Activated CD4-positive, alpha-beta T cell treated with anti-CD3 and anti-CD28 coated beads, Interleukin-2, amount 10 ng/mL, durations not matched to agents 7 days and 5 days (primary cell): ENCODE measurements at regions not wholly inside any gene's neighbourhood (a gene's known extent, or its start where the extent isn't known, plus 50 kb on each side); places are given as distances from the start of the nearest gene placed in this dataset.

ENCODE experiments used
- CTCF ChIA-PET: fragments of 350-600 bp; sonication (Branson Sonifier 250); formaldehyde crosslinking; loops from one replicate; lab custom pipeline; 2021; ENCODE audit warnings: antibody characterized with exemption; lab: Charles Lee
- POLR2A ChIA-PET: fragments of 350-600 bp; sonication (Branson Sonifier 250); formaldehyde crosslinking; loops from one replicate; lab custom pipeline; 2021; ENCODE audit warnings: antibody characterized with exemption; lab: Charles Lee
- DNase-seq: peaks from one replicate; pipeline ENCODE4 v3.0.0-alpha.2; 2020
- H3K27ac Mint-ChIP-seq: one replicate; pipeline ENCODE4 v1.8.0; 2021; ENCODE audit warnings: mild to moderate bottlenecking, moderate library complexity, mixed read lengths
- H3K27me3 Mint-ChIP-seq: one replicate; pipeline ENCODE4 v1.8.0; 2021; ENCODE audit warnings: mixed read lengths
- H3K36me3 Mint-ChIP-seq: one replicate; pipeline ENCODE4 v1.8.0; 2021; ENCODE audit warnings: low read depth, mixed read lengths
- H3K4me1 Mint-ChIP-seq: one replicate; pipeline ENCODE4 v1.8.0; 2021; ENCODE audit warnings: mixed read lengths
- H3K4me3 Mint-ChIP-seq: one replicate; pipeline ENCODE4 v1.8.0; 2021; ENCODE audit warnings: mild to moderate bottlenecking, moderate library complexity, mixed read lengths
- H3K9me3 Mint-ChIP-seq: one replicate; pipeline ENCODE4 v1.8.0; 2021; ENCODE audit warnings: mixed read lengths

DNA sequence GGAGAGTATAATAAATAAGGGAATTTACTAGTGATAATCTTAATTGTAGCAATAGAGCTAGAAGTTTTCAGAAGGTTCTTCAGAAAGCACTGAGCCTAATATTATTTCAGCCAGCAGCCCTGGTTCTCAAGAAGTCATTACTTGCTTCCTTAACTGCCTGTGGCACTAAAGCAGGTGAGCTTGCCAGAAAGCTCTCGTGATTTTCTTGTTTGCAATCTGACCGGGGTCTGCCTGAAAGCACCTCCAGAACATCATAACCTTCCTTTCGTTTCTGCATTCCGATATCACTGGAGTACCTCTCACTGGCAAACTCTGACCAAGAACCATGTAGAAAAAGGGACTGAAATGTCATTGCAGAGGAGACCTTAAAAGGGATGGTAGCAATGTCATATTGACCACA lies 510.3 kb downstream of the ZIC1 start:
- CTCF ChIA-PET = no interaction called here
- Mint-ChIP-seq H3K4me1 (no peaks in the 10 kb centered on the region), H3K27ac (no peak overlapping the region), H3K9me3 (no peaks in the 10 kb centered on the region), H3K27me3 (no peaks in the 10 kb centered on the region), H3K36me3 (no peaks in the 10 kb centered on the region), H3K4me3 (no peak overlapping the region)
- no peak for DNase-seq
- POLR2A ChIA-PET = no interaction called here

DNA sequence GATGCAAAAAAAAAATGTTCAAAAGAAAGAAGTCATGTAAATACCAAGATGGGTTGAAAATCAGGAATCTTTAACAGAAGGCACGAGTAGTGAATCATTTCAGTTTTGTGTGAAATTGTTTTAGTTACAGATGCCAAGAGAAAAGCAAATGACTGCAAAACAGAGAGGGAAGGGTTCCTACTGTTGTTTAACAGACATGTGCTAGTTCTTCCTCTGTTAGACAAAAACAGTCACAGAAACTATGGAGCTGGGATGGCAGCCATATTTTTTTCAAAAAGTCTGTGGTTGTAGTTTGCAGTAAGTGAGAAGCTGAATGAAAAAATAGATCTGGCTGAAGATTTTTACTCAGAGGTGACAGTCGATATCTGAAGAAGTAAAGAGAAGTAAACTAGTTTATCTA lies 511.9 kb downstream of the ZIC1 start:
- no peaks in the 10 kb centered on the region for H3K4me1 Mint-ChIP-seq
- ChIA-PET CTCF (no interaction called here), POLR2A (no interaction called here)
- no peak overlapping the region for H3K4me3 Mint-ChIP-seq
- no peaks in the 10 kb centered on the region for H3K27me3 Mint-ChIP-seq
- H3K27ac Mint-ChIP-seq = no peak overlapping the region
- DNase-seq = no peak
- no peaks in the 10 kb centered on the region for H3K9me3 Mint-ChIP-seq
- H3K36me3 Mint-ChIP-seq = no peaks in the 10 kb centered on the region

DNA sequence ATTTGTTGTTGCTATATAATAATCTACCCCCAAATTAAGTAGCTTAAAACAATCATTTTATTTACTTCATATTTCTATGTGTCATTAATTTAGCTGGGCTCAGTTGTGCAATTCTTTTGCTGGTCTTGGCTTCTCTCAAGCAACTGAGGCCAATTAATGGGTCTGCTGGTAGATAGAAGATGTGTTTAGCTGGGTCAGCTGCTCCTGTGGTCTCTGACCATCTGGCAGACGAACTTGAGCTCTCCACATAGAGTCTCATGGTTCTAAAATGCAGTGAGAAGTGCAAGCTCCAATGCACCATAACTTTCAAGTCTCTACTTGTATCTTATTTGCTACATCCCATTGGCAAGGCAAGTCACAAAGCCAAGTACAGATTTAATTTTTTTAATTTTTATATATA lies 515.6 kb downstream of the ZIC1 start:
- Mint-ChIP-seq H3K4me1 (no peaks in the 10 kb centered on the region), H3K9me3 (no peaks in the 10 kb centered on the region), H3K27me3 (no peaks in the 10 kb centered on the region), H3K4me3 (no peak overlapping the region), H3K27ac (no peak overlapping the region), H3K36me3 (no peaks in the 10 kb centered on the region)
- ChIA-PET CTCF (no interaction called here), POLR2A (no interaction called here)
- DNase-seq = no peak

DNA sequence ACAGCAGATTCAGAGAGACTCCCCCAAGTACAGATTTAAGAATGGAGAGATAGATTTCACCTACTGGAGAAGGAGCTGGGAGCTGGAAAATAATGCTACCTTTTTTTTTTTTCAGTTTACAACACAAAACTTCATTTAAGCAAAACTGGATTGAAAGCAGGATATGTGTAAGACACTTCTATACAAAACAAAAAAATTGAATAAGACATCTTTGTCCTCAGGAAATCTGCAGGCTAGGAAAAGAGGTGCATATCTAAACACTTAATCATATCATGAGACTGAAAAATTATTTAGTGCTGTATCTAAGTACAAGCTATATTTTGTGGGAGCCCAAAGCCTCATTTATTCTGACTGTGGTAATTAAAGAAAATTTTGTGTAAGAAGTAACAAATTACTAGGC lies 516.1 kb downstream of the ZIC1 start:
- no peak for DNase-seq
- CTCF ChIA-PET = no interaction called here
- POLR2A ChIA-PET = no interaction called here
- no peak overlapping the region for H3K4me3 Mint-ChIP-seq
- no peaks in the 10 kb centered on the region for H3K36me3 Mint-ChIP-seq
- no peaks in the 10 kb centered on the region for H3K9me3 Mint-ChIP-seq
- H3K27ac Mint-ChIP-seq = no peak overlapping the region
- H3K4me1 Mint-ChIP-seq = no peaks in the 10 kb centered on the region
- H3K27me3 Mint-ChIP-seq = no peaks in the 10 kb centered on the region

DNA sequence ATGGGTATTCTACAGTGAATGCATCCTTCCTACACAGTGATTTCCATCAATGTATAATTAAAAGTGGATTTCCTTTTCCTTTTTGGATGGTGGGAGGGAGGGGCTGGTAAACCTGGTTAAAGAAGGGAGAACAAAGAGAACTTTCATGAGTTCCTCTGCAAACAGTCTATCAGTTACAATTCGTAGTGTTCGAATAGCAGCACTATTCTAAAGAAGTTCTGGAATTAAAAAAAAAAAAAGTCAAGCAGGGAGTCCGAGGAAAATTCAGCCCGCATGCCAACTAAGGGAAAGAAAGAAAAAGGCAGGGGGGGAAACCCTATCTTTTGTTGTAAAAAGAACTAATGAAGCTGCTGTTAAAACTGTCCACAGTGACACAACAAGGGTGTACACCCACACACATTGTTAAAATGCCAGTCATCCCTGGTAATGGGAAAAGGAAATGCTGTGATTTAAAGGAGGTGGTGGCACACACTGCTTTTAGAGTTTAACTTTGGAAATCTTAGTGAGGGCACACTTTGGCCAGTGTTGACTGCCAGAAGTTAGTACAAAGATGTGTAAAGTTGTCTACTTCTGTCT lies 521.2 kb downstream of the ZIC1 start:
- no peaks in the 10 kb centered on the region for H3K4me1 Mint-ChIP-seq
- no peaks in the 10 kb centered on the region for H3K27me3 Mint-ChIP-seq
- CTCF ChIA-PET = no interaction called here
- H3K9me3 Mint-ChIP-seq = no peaks in the 10 kb centered on the region
- H3K27ac Mint-ChIP-seq = no peak overlapping the region
- H3K4me3 Mint-ChIP-seq = no peak overlapping the region
- POLR2A ChIA-PET = no interaction called here
- no peak for DNase-seq
- no peaks in the 10 kb centered on the region for H3K36me3 Mint-ChIP-seq

DNA sequence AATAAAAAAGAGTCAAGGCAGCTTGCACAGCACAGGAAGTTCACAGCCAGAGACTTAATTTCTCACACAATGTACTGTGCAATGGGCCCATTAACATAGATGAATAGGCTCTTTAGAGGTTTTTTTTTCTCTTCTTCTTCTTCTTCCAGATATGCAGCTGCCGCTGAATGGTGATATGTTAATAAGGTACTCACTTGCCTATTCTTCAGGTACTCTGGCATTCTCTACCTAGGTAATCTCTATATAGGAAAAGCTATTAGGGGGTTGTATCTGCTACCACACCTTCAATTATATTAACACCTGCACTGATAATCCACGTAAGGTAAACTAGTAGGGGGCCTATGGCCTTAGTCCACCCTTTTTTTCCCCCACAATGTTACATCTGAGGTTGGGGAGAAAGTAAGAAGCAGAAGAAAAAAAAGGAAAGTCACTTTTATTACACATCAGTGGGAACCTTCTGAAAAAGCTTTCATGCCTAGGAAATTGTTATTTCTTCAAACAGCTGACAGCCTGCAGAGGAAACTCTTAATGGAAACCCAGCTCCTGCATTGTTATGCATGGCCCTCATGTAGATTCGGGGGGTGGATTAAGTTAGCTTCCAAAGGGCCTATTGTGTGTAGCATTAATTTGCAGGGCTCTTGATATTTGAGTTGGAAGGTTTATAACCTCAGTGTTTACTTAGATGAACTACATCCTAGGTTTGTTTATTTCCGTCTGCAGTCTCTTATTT lies 525.5 kb downstream of the ZIC1 start:
- Mint-ChIP-seq H3K27ac (no peak overlapping the region), H3K4me3 (no peak overlapping the region), H3K4me1 (no peaks in the 10 kb centered on the region), H3K9me3 (no peaks in the 10 kb centered on the region), H3K27me3 (no peaks in the 10 kb centered on the region), H3K36me3 (no peaks in the 10 kb centered on the region)
- POLR2A ChIA-PET = no interaction called here
- CTCF ChIA-PET = no interaction called here
- no peak for DNase-seq

DNA sequence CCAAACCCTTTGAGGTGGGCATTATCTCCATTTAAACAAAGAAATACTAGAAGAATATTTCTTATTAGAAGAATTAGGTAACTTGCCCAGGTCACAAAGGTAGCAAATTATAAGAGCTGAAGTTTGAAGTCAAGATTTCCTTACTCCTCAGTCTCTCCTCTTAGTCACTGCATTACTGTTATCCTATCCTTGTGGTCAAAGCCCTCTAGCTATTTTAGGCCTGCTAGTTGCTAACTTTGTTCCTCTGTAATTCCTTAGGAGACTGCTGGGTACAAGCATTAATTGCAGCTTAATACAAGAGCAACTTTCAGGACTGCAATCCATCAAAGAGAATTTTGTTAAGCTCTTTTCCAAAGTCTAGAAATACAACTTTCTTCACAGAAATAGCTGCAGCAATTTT lies 528.2 kb downstream of the ZIC1 start:
- ChIA-PET POLR2A (no interaction called here), CTCF (no interaction called here)
- H3K27ac Mint-ChIP-seq = no peak overlapping the region
- no peaks in the 10 kb centered on the region for H3K36me3 Mint-ChIP-seq
- H3K9me3 Mint-ChIP-seq = no peaks in the 10 kb centered on the region
- H3K4me1 Mint-ChIP-seq = no peaks in the 10 kb centered on the region
- H3K27me3 Mint-ChIP-seq = no peaks in the 10 kb centered on the region
- no peak for DNase-seq
- no peak overlapping the region for H3K4me3 Mint-ChIP-seq

DNA sequence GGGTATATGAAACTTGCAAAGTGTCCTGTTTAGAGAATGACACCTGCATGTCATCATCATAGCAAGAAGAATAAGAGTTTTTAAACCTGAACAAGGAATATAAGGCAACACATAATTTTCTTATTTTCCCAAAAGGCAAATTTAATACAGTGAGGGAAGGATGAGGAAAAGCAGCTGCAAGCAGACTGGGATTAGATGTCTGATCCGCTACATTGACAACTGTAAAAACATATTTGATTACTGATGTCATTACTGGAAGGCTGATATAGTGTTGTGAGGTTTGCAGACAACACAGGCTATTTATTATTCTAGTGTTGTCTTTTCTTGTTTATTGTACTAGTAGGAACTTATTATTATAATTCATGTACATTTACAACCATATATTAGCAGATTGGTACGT lies 528.7 kb downstream of the ZIC1 start:
- H3K4me3 Mint-ChIP-seq = no peak overlapping the region
- H3K27me3 Mint-ChIP-seq = no peaks in the 10 kb centered on the region
- H3K36me3 Mint-ChIP-seq = no peaks in the 10 kb centered on the region
- ChIA-PET POLR2A (no interaction called here), CTCF (no interaction called here)
- H3K9me3 Mint-ChIP-seq = no peaks in the 10 kb centered on the region
- H3K27ac Mint-ChIP-seq = no peak overlapping the region
- DNase-seq = no peak
- no peaks in the 10 kb centered on the region for H3K4me1 Mint-ChIP-seq

DNA sequence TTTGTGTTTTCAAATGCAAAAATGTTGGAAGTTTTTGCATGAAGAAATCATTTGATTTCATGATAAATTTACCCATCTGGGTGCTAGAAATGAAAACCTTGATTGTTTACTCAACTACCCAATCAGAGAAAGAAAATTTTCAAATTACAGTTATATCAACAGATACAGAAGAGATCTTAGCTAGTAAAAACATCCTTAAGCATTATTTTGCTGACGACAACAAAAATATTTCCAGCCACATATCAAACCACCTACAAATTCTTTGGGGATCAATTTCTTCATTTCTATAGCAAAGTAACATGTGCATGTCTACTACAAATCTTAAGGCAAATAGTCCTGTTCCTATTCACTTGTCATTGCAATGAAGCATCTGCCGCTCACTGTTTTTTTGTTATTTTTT lies 530.3 kb downstream of the ZIC1 start:
- ChIA-PET CTCF (no interaction called here), POLR2A (no interaction called here)
- Mint-ChIP-seq H3K36me3 (no peaks in the 10 kb centered on the region), H3K4me3 (no peak overlapping the region), H3K27ac (no peak overlapping the region), H3K4me1 (no peaks in the 10 kb centered on the region), H3K27me3 (no peaks in the 10 kb centered on the region), H3K9me3 (no peaks in the 10 kb centered on the region)
- DNase-seq = no peak

DNA sequence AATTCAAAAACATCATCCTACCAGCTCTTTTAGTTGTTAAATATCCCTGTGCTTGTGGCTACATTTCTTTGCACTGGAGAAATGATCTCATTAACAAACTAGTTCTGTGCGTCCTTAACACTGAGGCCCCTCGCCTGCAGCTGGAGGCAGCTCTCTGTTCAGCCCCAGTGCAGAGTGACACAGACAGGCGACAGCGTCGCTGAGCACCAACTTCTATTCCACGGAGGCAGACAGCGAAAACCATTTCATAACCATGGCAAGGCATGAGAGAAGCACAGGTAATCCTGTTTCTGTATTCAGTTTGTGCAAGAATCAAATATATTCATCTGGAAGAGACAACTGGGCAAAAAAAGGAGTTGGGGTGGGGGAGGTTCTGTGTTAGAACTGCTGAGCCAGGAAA lies 530.7 kb downstream of the ZIC1 start:
- Mint-ChIP-seq H3K36me3 (no peaks in the 10 kb centered on the region), H3K27ac (no peak overlapping the region), H3K27me3 (no peaks in the 10 kb centered on the region), H3K4me1 (no peaks in the 10 kb centered on the region), H3K4me3 (no peak overlapping the region), H3K9me3 (no peaks in the 10 kb centered on the region)
- ChIA-PET POLR2A (no interaction called here), CTCF (no interaction called here)
- DNase-seq = no peak

DNA sequence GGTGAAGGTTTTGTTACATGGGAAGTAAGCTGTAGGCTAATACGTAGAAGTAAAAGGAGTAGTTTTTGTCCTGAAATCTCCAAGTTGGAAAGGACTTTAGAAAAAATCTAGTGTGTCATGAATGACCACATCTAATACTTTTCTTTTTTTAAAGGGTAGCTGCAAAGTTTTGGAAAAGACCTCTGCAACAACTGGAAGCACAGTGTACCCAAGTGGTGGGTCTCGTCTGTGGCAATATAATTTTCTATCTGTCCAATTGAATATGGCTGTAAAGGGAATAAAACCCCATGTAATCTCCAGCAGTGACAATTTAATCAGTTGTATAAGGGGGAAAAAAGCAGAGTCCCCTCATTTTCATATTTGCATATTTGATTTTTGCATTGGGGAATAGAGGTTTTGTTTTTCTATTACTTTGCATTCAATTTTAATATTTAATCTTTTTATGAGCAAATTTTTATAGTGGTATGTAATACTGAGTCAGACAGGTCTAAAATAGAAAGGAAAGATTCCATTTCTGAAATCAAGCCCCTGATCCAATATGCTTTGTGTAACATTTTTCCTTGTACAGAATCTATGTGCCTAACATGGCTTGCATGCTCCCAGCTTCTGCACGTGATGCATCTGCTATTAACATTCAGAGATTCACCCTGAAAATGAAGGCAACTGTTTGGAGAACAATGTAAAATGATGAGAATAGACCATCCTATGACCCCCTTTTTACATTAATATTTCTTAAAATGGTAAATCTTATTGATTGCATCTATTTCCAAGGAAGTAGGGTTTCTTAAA lies 531.4 kb downstream of the ZIC1 start:
- H3K9me3 Mint-ChIP-seq = no peaks in the 10 kb centered on the region
- no peaks in the 10 kb centered on the region for H3K4me1 Mint-ChIP-seq
- H3K4me3 Mint-ChIP-seq = no peak overlapping the region
- H3K27ac Mint-ChIP-seq = no peak overlapping the region
- POLR2A ChIA-PET = no interaction called here
- no peaks in the 10 kb centered on the region for H3K27me3 Mint-ChIP-seq
- CTCF ChIA-PET = no interaction called here
- no peaks in the 10 kb centered on the region for H3K36me3 Mint-ChIP-seq
- no peak for DNase-seq

DNA sequence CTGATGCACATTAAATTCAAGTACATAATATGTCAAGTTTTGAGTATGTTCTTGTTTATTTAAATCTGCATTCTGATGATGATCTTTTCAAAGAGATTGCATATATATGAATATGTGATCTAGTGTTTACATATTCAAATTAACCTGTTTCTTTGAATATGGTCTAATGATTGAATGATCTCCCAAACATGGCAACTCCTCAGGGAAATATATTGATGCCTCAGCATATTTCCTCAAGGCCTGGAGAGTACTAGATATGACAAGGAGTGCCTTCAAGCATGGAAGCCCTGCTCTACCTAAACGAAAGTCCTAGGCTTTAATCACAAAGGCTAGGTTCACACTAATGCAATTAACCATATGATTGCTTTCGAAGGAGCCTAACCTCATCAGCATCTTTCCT lies 532.8 kb downstream of the ZIC1 start:
- Mint-ChIP-seq H3K9me3 (no peaks in the 10 kb centered on the region), H3K4me3 (no peak overlapping the region), H3K27me3 (no peaks in the 10 kb centered on the region), H3K36me3 (no peaks in the 10 kb centered on the region), H3K4me1 (no peaks in the 10 kb centered on the region), H3K27ac (no peak overlapping the region)
- ChIA-PET POLR2A (no interaction called here), CTCF (no interaction called here)
- no peak for DNase-seq

DNA sequence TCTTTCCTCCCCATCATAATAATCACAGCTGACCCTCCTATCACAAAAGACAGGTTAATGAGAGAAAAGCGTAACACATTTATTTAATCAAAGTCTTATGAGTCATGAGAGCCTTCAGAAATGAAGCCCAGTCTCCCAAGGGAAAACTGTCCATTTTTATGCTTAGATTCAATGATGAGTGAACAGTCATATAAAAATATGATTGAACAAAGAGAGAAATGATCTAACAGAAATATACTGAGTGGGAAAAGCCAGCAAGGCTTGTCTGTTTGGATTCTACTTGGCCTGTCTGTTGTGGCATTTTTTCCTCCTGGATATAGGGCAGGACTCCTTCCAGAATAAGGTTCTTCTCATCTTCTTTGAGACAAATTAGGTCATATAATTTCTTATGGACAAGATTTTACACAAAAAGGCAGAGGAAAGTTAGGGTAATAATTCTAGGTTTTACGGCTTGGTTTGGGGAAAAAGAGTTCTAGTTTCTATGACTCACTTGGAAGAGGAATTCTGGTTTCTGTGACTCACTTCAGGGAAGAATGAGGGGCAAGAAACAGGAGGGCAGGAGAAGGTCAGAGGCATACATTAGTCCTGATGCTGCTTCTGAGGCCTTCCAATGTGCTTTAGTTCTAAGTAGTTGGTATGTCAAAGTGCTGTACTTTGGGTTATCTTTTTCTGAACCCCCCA lies 534.2 kb downstream of the ZIC1 start:
- Mint-ChIP-seq H3K27me3 (no peaks in the 10 kb centered on the region), H3K4me1 (no peaks in the 10 kb centered on the region), H3K4me3 (no peak overlapping the region), H3K9me3 (no peaks in the 10 kb centered on the region), H3K36me3 (no peaks in the 10 kb centered on the region), H3K27ac (no peak overlapping the region)
- ChIA-PET CTCF (no interaction called here), POLR2A (no interaction called here)
- no peak for DNase-seq
